Epithelial cell of proximal tubule (primary cell): ENCODE measurements at regions not wholly inside any gene's neighbourhood (a gene's known extent, or its start where the extent isn't known, plus 50 kb on each side); places are given as distances from the start of the nearest gene placed in this dataset.

ENCODE experiments used
- DNase-seq: peaks from one replicate; pipeline ENCODE4 v3.0.0-alpha.2; 2011; ENCODE audit warnings: low read depth
- H3K4me3 ChIP-seq: 2 replicates; pipeline ENCODE4 v1.5.1; 2011; ENCODE audit warnings: low read depth, mild to moderate bottlenecking, low read length
- CTCF ChIP-seq: conservative IDR thresholded peaks from 2 replicates; pipeline ENCODE4 v1.5.1; 2012; ENCODE audit warnings: low read depth, mild to moderate bottlenecking, low read length

DNA sequence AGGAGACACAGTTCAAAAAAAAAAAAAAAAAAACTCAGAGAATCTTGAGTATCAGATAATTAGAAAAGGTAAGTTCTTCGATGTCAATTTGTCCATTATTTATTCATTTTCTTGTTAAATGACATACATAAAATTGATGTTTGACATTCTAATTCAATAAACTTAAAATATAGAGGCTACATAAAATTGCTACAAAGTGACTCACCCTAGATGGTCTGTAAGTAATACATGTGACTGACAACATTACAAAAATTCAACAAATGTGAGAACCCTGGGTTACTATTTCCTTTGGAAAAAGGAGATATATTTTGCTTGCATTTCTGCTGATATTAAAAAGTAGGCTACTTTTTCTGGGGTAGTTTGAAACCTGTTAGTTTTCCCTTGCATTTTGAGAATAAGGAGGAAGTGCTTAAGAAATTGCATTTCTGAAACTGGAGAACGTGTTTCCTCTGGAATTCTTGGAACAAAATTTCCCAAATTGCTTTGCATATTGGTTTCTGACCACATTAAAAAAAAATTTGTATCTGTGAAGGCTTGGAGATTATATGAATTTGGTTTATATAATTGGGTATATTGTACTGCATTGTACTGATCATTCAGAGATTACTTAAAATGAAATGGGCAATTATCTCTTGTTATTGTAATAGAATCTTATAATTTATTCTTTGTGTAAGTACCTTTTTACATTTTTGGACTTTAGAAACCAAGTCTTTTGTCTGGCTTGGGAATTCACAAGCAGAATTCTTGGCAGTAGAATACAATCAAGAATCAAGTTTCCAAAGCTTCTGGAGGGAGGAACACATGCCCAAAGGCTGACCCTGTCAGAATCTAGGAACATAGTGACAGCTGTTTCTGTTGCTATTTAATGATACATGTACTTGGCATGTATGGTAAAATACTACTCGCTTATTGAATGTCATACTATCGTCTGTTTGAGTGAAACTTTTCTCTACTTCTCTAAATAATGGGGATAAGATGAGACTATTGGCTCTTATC lies 106.1 kb downstream of the DSEL start:
- TF ChIP-seq CTCF, result no peak
- no peak for DNase-seq
- H3K4me3 ChIP-seq, result no peak overlapping the region

DNA sequence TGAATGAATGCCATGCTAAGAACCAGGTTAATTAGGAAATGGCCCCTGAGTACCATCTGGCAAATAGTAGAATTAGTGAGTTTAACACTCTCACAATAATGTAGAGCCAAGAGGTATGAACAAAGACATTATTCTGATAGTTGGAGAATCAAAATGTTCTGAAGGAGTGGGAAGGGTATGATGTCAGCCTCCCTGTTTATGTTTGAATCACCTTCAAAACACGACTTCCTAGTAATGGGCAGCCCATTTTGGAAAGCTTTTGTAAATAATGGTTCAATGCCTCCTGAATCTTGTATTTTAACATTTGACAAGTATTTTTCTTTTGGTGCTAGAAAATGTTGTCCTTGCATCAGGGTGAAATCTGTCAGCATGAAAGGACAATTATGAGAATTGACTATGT lies 108.3 kb downstream of the DSEL start:
- H3K4me3 ChIP-seq, result no peak overlapping the region
- no peak for TF ChIP-seq CTCF
- DNase-seq, result no peak

GRCh38 chr18:67406714-67407113 lies 109.8 kb downstream of the DSEL start:
- no peak for DNase-seq
- no peak overlapping the region for H3K4me3 ChIP-seq
- TF ChIP-seq CTCF, result no peak

GRCh38 chr18:67402543-67402942 lies 114.0 kb downstream of the DSEL start:
- DNase-seq, result no peak
- no peak overlapping the region for H3K4me3 ChIP-seq
- TF ChIP-seq CTCF, result no peak

DNA sequence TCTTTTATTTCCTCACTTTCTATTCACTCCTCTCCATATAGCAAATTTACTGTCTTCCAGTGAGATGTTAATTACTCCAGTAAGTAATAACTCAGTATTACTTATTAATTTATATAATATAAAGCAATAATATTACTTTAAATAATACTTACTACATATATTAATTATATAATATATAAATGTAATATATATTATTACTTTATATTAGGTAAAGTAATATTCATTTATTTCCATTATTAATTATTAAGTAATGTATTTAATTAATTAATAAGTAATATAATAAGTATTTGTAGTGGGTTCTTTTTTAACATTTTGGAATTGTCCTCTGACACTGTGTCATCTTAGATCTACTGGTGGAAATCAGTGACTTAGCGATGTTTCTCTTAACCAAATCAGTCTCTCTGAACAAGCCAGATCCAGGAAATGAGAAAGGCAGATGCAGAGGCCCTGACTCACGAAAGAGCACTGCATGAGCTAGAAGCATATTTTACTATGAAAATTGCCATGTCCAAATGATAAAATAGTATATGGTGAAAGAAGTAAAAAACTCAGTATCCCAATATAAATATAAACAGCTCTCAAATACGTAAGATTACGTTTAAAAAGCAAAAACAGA lies 115.9 kb downstream of the DSEL start:
- no peak for TF ChIP-seq CTCF
- DNase-seq, result no peak
- H3K4me3 ChIP-seq, result no peak overlapping the region

- no peak for DNase-seq
- TF ChIP-seq CTCF, result no peak
Observed at GRCh38 chr18:67386032-67386431, 130.5 kb downstream of the DSEL start.

More at GRCh38 chr18:67386032-67386431, 130.5 kb downstream of the DSEL start:
- H3K4me3 ChIP-seq, result no peak overlapping the region
